ENCODE measurements at regions not wholly inside any gene's neighbourhood (a gene's known extent, or its start where the extent isn't known, plus 50 kb on each side); places are given as distances from the start of the nearest gene placed in this dataset.

GRCh38 chr10:130780763-130781162 is 530.8 kb downstream of the TCERG1L start:
- no peak for TF ChIP-seq CTCF (IDR thresholded peaks at IDR 0.05; ENCODE audit: low read length)
- TF ChIP-seq EZH2 (IDR thresholded peaks at IDR 0.05; ENCODE audit: borderline replicate concordance, low read length) = no peak
